Activated naive CD4-positive, alpha-beta T cell treated with anti-CD3 and anti-CD28 coated beads, Interleukin-2, amount 50 U/mL, for 72 hours (primary cell): ENCODE measurements at regions not wholly inside any gene's neighbourhood (a gene's known extent, or its start where the extent isn't known, plus 50 kb on each side); places are given as distances from the start of the nearest gene placed in this dataset.
"Not testable (repeated sequence)": the region's sequence is repeated elsewhere in the genome, so short reads cannot be mapped to it uniquely, and the experiment has no call there.

Source experiments
- ATAC-seq, 2 donors: fragments of 150-1000 bp; cut with Tn5 transposase; 2 replicates each; pipeline ENCODE4 v1.10.0; 2021; ENCODE audit warnings: mild to moderate bottlenecking in 2 of 2, moderate library complexity in 2 of 2
- DNase-seq, 2 donors: peaks; one replicate each; pipeline ENCODE4 v3.0.0; 2021 to 2022; ENCODE audit warnings: low spot score in 2 of 2
- H3K27ac Mint-ChIP-seq, 2 donors: one replicate each; pipeline ENCODE4 v1.8.0; 2022; ENCODE audit warnings: mild to moderate bottlenecking in 2 of 2, mixed read lengths in 2 of 2
- H3K36me3 Mint-ChIP-seq, 2 donors: one replicate each; pipeline ENCODE4 v1.8.0; 2022; ENCODE audit warnings: mixed read lengths in 2 of 2
- H3K9me3 Mint-ChIP-seq, 2 donors: one replicate each; pipeline ENCODE4 v1.8.0; 2022; ENCODE audit warnings: mixed read lengths in 2 of 2

GRCh38 chr4:187632260-187632995 is 363.1 kb upstream of the ZFP42 start:
- no peaks in the 10 kb centered on the region for H3K36me3 Mint-ChIP-seq
- peaks cover 16 to 19% of the 10 kb centered on the region in 2 donors for H3K9me3 Mint-ChIP-seq
- no peak for DNase-seq
- no peak overlapping the region for H3K27ac Mint-ChIP-seq
- ATAC-seq = no peak

- ATAC-seq (no peak), DNase-seq (no peak)
- Mint-ChIP-seq H3K27ac (no peak overlapping the region), H3K9me3 (peaks cover 14 to 18% of the 10 kb centered on the region in 2 donors), H3K36me3 (no peaks in the 10 kb centered on the region)
These were observed 362.3 kb upstream of the ZFP42 start for GRCh38 chr4:187633245-187633644.

DNA sequence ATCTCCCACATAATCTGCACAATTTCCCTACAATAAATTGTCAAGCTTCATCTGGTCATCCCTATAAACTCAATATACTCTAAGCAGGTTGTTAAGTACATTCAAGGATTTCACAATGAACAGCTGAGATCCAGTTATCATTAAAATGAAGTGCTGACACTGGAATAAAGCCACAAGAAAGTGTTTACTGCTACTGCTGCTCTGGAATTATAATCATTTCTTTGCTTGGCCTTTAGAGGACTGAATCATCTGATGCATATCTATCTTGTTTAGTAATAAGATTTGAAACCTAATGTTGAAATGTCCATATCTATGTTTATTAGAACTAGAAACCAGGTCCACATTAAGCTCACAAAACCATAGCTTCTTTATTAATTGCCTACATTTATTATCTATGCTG is 338.6 kb upstream of the ZFP42 start:
- DNase-seq (no peak), ATAC-seq (no peak)
- H3K36me3 Mint-ChIP-seq = peaks cover 5 to 6% of the 10 kb centered on the region in 2 donors
- peaks cover 7 to 14% of the 10 kb centered on the region in 2 donors for H3K9me3 Mint-ChIP-seq
- H3K27ac Mint-ChIP-seq = no peak overlapping the region

GRCh38 chr4:187663076-187663475 is 332.5 kb upstream of the ZFP42 start:
- no peak for ATAC-seq
- no peak for DNase-seq
- Mint-ChIP-seq H3K27ac (no peak overlapping the region), H3K36me3 (no peaks in the 10 kb centered on the region), H3K9me3 (peaks cover 15 to 21% of the 10 kb centered on the region in 2 donors)

- Mint-ChIP-seq H3K9me3 (peaks cover 15 to 21% of the 10 kb centered on the region in 2 donors), H3K27ac (no peak overlapping the region), H3K36me3 (no peaks in the 10 kb centered on the region)
- DNase-seq = no peak
- ATAC-seq = no peak
These were observed 331.6 kb upstream of the ZFP42 start for GRCh38 chr4:187664011-187664410.

- Mint-ChIP-seq H3K27ac (no peak overlapping the region), H3K9me3 (peaks cover 15 to 28% of the 10 kb centered on the region in 2 donors), H3K36me3 (no peaks in the 10 kb centered on the region)
- no peak for DNase-seq
- no peak for ATAC-seq
These were observed 330.5 kb upstream of the ZFP42 start for GRCh38 chr4:187665086-187665485.

DNA sequence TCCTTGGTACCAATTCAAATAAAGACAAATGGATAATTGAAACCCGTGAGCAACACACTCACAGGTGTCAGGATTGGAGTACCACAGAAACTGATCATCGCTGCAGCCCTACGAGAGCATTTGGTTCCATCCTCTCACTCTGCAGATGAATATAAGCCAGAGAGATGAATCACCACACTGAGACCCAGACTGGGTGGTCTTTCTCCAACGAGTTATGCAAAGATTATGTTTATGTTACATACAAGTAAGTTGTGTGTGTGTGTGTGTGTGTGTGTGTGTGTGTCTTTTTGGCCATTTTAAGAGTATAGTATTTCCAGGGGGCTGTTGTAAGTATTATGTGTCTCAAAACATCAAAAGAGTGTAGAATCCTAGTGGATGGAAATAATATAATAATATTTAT is 329.5 kb upstream of the ZFP42 start:
- Mint-ChIP-seq H3K9me3 (peaks cover 24 to 31% of the 10 kb centered on the region in 2 donors), H3K36me3 (no peaks in the 10 kb centered on the region), H3K27ac (no peak overlapping the region)
- DNase-seq (no peak), ATAC-seq (no peak)

DNA sequence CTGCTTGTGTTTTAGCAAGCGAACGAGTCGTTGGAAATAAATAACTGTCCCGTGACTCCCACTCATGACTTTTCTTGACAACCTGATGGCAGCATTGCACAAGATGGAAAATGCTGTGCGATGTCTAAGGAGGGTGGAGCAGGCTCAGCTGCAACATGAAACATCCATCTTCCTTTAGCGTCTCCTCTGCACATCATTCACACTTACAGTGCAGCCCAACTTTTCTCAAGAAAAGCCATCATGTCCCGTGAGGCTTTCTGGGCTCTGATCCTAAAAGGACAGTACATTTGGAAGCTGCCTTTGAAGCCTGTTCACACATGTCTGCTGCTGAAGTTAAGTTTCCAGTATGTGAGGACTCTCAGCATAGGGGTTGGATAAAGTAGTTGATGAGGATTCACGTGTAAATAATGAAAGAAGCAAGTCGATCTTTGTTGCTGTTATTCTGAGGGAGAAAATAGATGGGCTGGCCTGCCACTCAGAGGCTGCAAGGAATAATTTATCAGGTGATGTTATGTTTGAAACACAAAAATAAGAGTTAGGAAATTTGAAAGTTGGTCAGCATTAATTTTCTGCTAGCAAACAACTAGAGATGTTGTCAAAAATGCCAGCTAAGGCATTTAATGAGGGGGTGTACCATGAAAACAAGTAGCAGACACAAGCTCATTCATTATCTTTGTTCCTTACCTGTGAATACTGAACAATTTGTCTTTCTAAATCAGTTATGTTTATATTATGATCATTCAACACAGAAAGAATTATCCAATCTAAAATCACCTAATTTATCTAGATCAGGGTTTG is 328.7 kb upstream of the ZFP42 start:
- ATAC-seq (no peak), DNase-seq (no peak)
- no peak overlapping the region for H3K27ac Mint-ChIP-seq
- H3K36me3 Mint-ChIP-seq = no peaks in the 10 kb centered on the region
- H3K9me3 Mint-ChIP-seq = peaks cover 24 to 29% of the 10 kb centered on the region in 2 donors

DNA sequence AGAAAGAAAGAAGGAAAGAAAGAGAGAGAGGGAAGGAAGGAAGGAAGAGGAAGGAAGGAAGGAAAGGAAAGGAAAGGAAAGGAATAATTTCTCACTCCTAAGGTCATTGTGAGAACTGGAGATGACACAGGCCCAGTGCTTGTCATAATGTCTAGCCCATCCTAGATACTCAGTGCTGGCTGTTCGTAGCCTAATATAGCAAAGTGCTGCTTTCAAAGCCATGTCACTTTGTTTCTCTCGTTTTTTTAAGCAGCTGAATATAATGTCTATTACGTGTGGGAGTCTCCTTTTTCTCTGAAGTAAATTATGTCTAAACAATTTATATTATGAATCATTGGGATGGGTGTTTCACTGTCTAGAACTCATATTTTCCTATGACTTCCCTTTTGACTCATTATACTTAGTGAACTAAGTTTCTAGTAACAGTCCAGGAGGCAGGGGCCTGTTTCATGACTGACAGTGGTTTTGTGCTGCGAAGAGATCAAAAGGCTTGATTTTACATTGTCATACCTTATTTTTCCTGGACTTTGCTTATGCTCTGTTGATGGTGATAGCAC is 327.0 kb upstream of the ZFP42 start:
- ATAC-seq = peak in 1 of 2 donors; percentile 79
- H3K36me3 Mint-ChIP-seq = peaks cover 0 to 4% of the 10 kb centered on the region in 2 donors
- H3K9me3 Mint-ChIP-seq = peaks cover 20 to 32% of the 10 kb centered on the region in 2 donors
- no peak overlapping the region for H3K27ac Mint-ChIP-seq
- DNase-seq = no peak

DNA sequence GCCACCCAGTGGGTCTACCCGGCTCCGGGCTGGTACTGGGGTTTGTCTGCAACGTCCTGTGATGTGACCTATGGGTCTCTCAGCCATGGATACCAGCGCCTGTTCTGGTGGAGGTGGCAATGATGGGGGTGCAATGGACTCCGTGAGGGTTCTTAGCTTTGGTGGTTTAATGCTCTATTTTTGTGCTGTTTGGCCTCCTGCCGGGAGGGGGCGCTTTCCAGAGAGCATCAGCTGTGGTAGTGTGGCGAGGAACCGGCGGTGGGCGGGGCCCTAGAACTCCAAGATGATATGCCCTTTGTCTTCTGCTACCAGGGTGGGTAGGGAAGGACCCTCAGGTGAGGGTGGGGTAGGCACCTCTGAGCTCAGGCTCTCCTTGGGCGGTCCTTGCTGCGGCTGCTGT is 324.1 kb upstream of the ZFP42 start:
- peaks cover 25 to 36% of the 10 kb centered on the region in 2 donors for H3K9me3 Mint-ChIP-seq
- H3K27ac Mint-ChIP-seq, H3K36me3 Mint-ChIP-seq, ATAC-seq, DNase-seq: not testable (repeated sequence)

DNA sequence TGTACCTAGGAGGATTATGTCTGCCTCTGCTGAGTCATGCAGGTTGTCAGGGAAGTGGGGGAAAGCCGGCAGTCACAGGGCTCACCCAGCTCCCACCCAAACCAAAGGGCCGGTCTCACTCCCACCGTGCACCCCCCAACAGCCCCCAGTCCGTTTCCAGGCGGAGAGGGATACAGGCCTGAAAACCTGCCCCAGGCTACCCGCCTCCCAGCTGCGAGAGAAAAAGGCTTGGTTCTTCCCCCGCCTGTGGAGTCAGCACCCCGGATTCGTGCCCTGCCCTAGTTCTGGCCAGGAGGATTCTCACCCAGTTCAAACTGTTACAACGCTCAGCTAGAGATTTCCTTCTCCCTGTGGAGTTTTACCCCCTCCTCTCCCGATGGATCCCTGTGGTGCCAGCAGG is 323.6 kb upstream of the ZFP42 start:
- DNase-seq, H3K27ac Mint-ChIP-seq, H3K36me3 Mint-ChIP-seq, ATAC-seq: not testable (repeated sequence)
- H3K9me3 Mint-ChIP-seq = peaks cover 25 to 32% of the 10 kb centered on the region in 2 donors

GRCh38 chr4:187672526-187672925 is 323.0 kb upstream of the ZFP42 start:
- ATAC-seq, H3K27ac Mint-ChIP-seq, DNase-seq, H3K36me3 Mint-ChIP-seq: not testable (repeated sequence)
- H3K9me3 Mint-ChIP-seq = peaks cover 25 to 31% of the 10 kb centered on the region in 2 donors

- DNase-seq (no peak), ATAC-seq (no peak)
- Mint-ChIP-seq H3K9me3 (peaks cover 17 to 18% of the 10 kb centered on the region in 2 donors), H3K27ac (no peak overlapping the region), H3K36me3 (peaks cover 0 to 5% of the 10 kb centered on the region in 2 donors)
These were observed 316.1 kb upstream of the ZFP42 start for GRCh38 chr4:187679450-187679849.

DNA sequence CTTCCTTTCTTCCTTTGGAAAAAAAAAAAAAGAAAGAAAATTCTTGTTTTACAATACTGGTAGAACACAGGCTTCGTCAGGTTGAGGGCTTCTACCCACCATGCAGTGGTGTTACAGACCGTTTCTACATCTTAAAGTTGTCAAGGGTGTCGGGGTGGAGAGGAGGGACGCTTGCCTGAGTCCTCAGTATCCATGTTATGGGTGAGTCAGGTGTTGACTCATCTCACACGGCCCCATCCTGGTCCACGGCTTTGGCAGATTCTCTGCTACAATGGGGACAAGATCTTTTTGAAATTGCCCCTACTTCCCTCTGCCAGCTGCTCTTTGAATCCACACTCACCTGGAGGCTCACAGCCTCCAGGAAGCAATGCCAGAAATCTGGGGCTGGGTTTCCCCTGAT is 310.3 kb upstream of the ZFP42 start:
- Mint-ChIP-seq H3K9me3 (peaks cover 8 to 17% of the 10 kb centered on the region in 2 donors), H3K36me3 (no peaks in the 10 kb centered on the region), H3K27ac (no peak overlapping the region)
- no peak for ATAC-seq
- DNase-seq = no peak

DNA sequence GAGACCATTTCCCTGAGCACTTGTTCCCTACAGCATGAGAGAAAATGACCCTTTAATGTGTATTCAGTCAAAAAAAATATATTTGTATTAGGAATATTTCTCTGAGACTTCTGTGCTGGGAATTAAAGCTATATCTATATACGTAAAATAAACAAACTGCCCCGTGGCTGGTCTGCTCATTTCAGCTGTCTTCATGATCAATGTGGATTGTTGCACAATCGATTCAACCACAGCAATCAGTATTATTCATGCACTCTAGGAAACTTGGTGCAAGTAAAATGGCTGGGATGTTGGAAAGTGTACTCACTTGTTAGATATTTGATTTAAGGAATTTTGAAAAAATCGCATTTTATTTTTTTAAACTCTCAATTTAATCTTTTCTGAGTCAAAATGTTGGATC is 307.9 kb upstream of the ZFP42 start:
- no peaks in the 10 kb centered on the region for H3K36me3 Mint-ChIP-seq

GRCh38 chr4:187692626-187693025 is 302.9 kb upstream of the ZFP42 start:
- Mint-ChIP-seq H3K9me3 (peaks cover 12 to 20% of the 10 kb centered on the region in 2 donors), H3K36me3 (no peaks in the 10 kb centered on the region), H3K27ac (no peak overlapping the region)
- DNase-seq = no peak
- ATAC-seq = no peak

More for the DNA sequence above, 307.9 kb upstream of the ZFP42 start:
- Mint-ChIP-seq H3K9me3 (peaks cover 13 to 20% of the 10 kb centered on the region in 2 donors), H3K27ac (no peak overlapping the region)
- ATAC-seq (no peak), DNase-seq (no peak)

- not testable (repeated sequence) for ATAC-seq, H3K36me3 Mint-ChIP-seq, DNase-seq, H3K27ac Mint-ChIP-seq
- peaks cover 12 to 29% of the 10 kb centered on the region in 2 donors for H3K9me3 Mint-ChIP-seq
These were observed 300.0 kb upstream of the ZFP42 start for GRCh38 chr4:187695531-187695930.
